Left ventricle myocardium inferior (tissue), 1 donor: ENCODE measurements at regions not wholly inside any gene's neighbourhood (a gene's known extent, or its start where the extent isn't known, plus 50 kb on each side); places are given as distances from the start of the nearest gene placed in this dataset.

Source experiments
- DNase-seq: peaks from one replicate; pipeline ENCODE4 v3.0.0-alpha.2; 2020
- H3K27ac ChIP-seq: fragments of 200-600 bp; replicated peaks from 2 replicates; pipeline ENCODE4 v1.8.0; 2021
- H3K27me3 ChIP-seq: fragments of 200-600 bp; 2 replicates; pipeline ENCODE4 v1.8.0; 2021; ENCODE audit warnings: low read depth
- H3K36me3 ChIP-seq: fragments of 200-600 bp; 2 replicates; pipeline ENCODE4 v1.8.0; 2021
- H3K4me1 ChIP-seq: fragments of 200-600 bp; 2 replicates; pipeline ENCODE4 v1.8.0; 2021
- H3K4me3 ChIP-seq: fragments of 200-600 bp; 2 replicates; pipeline ENCODE4 v1.8.0; 2021; ENCODE audit warnings: mild to moderate bottlenecking, moderate library complexity
- H3K9me3 ChIP-seq: fragments of 200-600 bp; replicated peaks from 2 replicates; pipeline ENCODE4 v1.8.0; 2021
- CTCF ChIP-seq: fragments of 200-600 bp; IDR thresholded peaks from 2 replicates; pipeline ENCODE4 v1.8.0; 2021; ENCODE audit warnings: antibody characterized with exemption, mild to moderate bottlenecking, borderline replicate concordance
- intact Hi-C: fragments of 100-400 bp; cut with micrococcal nuclease; formaldehyde crosslinking; loops from one replicate; pipeline ENCODE4 v1.11.0; 2022
- donor health status: DM: no; HTN: yes; CAD: no; lungs with severe emphysema.

GRCh38 chr10:29921071-29921446 is 138.3 kb downstream of the JCAD start:
- H3K4me1 ChIP-seq: no peaks in the 10 kb centered on the region
- intact Hi-C loops: no loop called here
- H3K4me3 ChIP-seq: no peak overlapping the region
- H3K36me3 ChIP-seq: no peaks in the 10 kb centered on the region
- no peak for TF ChIP-seq CTCF
- DNase-seq: no peak
- H3K9me3 ChIP-seq: no peaks in the 10 kb centered on the region
- peaks cover 6% of the 10 kb centered on the region for H3K27me3 ChIP-seq
- H3K27ac ChIP-seq: no peak overlapping the region

GRCh38 chr10:29920408-29921070 is 138.8 kb downstream of the JCAD start:
- Histone ChIP-seq H3K4me1 (no peaks in the 10 kb centered on the region), H3K27ac (no peak overlapping the region), H3K27me3 (peaks cover 6% of the 10 kb centered on the region), H3K4me3 (no peak overlapping the region), H3K36me3 (no peaks in the 10 kb centered on the region), H3K9me3 (no peaks in the 10 kb centered on the region)
- TF ChIP-seq CTCF: no peak
- DNase-seq: no peak
- intact Hi-C loops: no loop called here

- Histone ChIP-seq H3K27me3 (peaks cover 6% of the 10 kb centered on the region), H3K27ac (no peak overlapping the region), H3K4me1 (no peaks in the 10 kb centered on the region), H3K4me3 (no peak overlapping the region), H3K36me3 (no peaks in the 10 kb centered on the region), H3K9me3 (no peaks in the 10 kb centered on the region)
- intact Hi-C loops: no loop called here
- TF ChIP-seq CTCF: no peak
- DNase-seq: no peak
Observed at GRCh38 chr10:29918623-29919400, 140.6 kb downstream of the JCAD start.

DNA sequence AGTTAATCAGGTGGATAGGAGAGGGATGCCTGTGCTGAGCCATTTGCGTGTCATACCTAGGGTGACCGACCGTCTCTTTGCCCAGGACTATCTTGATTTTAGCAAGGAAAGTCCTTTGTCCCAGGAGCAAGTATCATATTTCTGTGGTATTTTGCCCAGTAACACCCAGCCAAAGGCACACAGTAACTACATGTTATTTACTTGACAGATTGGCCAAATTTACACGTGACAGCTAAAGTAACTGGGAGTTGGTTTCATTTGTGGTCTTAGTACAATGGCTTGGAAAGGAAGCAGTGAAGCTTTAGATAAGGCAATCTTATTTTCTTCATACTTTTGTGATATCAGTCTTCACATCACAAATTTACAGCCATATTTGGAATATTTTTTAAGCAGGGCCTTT is 142.1 kb downstream of the JCAD start:
- Histone ChIP-seq H3K27ac (no peak overlapping the region), H3K36me3 (no peaks in the 10 kb centered on the region), H3K4me1 (no peaks in the 10 kb centered on the region), H3K4me3 (no peak overlapping the region), H3K9me3 (no peaks in the 10 kb centered on the region), H3K27me3 (peaks cover 6% of the 10 kb centered on the region)
- DNase-seq: no peak
- TF ChIP-seq CTCF: no peak
- intact Hi-C loops: no loop called here

DNA sequence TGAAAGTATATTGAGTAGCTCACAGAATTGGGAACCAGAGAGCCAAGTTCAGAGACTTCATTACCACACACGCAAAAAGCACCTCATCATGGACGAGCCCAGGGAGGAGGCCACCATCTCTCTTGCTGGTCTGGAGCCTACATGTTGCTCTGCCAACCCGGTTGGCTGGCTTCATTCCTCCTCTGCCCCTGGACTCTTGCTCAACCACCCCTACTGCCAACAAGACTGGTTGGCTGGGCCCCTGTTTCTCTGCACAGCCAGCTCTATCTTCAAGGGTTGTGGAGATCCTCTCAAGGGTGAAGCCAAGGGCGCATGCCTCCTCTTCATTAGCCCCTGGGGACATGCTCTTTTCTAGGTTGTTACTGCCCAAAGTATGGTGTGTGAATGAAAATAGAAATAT is 142.7 kb downstream of the JCAD start:
- no peak for TF ChIP-seq CTCF
- H3K4me3 ChIP-seq: no peak overlapping the region
- H3K36me3 ChIP-seq: no peaks in the 10 kb centered on the region
- peaks cover 6% of the 10 kb centered on the region for H3K27me3 ChIP-seq
- H3K9me3 ChIP-seq: no peaks in the 10 kb centered on the region
- no peak for DNase-seq
- no peak overlapping the region for H3K27ac ChIP-seq
- no peaks in the 10 kb centered on the region for H3K4me1 ChIP-seq
- intact Hi-C loops: no loop called here
